Stomach (tissue), 4 donors: ENCODE measurements at regions not wholly inside any gene's neighbourhood (a gene's known extent, or its start where the extent isn't known, plus 50 kb on each side); places are given as distances from the start of the nearest gene placed in this dataset.

Source experiments
- CTCF ChIP-seq, 7 experiments: fragments of 450-650 bp in 4 of 7; fragments of 200-600 bp in 3 of 7; sonication (generic) in 3 of 7; IDR thresholded peaks; one replicate each; pipeline ENCODE4 v1.5.1; 2016 to 2019; ENCODE audit warnings: antibody characterized with exemption in 7 of 7, control low read depth in 2 of 7, mild to moderate bottlenecking in 1 of 7
- POLR2AphosphoS5 ChIP-seq, 3 donors: sonication (generic); formaldehyde crosslinking; IDR thresholded peaks; one replicate each; pipeline ENCODE4 v1.6.1; 2016; ENCODE audit warnings: antibody characterized with exemption in 3 of 3

GRCh38 chr18:60064271-60064670 lies 164.5 kb downstream of the PMAIP1 start:
- TF ChIP-seq POLR2AphosphoS5 (IDR thresholded peaks at IDR 0.05) = no peak
- TF ChIP-seq CTCF (IDR thresholded peaks at IDR 0.05) = no peak
